ENCODE measurements at regions not wholly inside any gene's neighbourhood (a gene's known extent, or its start where the extent isn't known, plus 50 kb on each side); places are given as distances from the start of the nearest gene placed in this dataset.

GRCh38 chr3:127039719-127040118, 56.8 kb downstream of the PLXNA1 start:
- Histone ChIP-seq H3K27ac (ENCODE audit: extremely low read length, insufficient read depth, low read length) (no peak overlapping the region), H3K36me3 (replicated peaks in 1 of 2; ENCODE audit: control insufficient read depth in 1 of 2, insufficient read depth in 2 of 2, low read length in 2 of 2) (no peaks in the 10 kb centered on the region), H2AFZ (ENCODE audit: low read length) (no peak overlapping the region), H3K9ac (ENCODE audit: insufficient read depth, low read depth, low read length) (no peak overlapping the region), H3K4me1 (ENCODE audit: insufficient read depth, low read length) (no peaks in the 10 kb centered on the region), H3K9me3 (ENCODE audit: low read length) (no peaks in the 10 kb centered on the region), H4K20me1 (ENCODE audit: insufficient read depth, low read length) (no peaks in the 10 kb centered on the region), H3K4me3 (replicated peaks in 1 of 3; ENCODE audit: insufficient read depth in 1 of 3, low read depth in 2 of 3, low read length in 3 of 3) (no peak overlapping the region), H3K79me2 (ENCODE audit: insufficient read depth, low read length) (no peaks in the 10 kb centered on the region), H3K27me3 (ENCODE audit: control insufficient read depth in 1 of 2, insufficient read depth in 2 of 2, low read length in 2 of 2) (peaks cover 10 to 29% of the 10 kb centered on the region in 2 experiments), H3K4me2 (ENCODE audit: low read depth, low read length) (no peak overlapping the region)
- no TSS peak for BruUV-seq (replicated peaks)
- ATAC-seq (no peak), DNase-seq (ENCODE audit: low spot score) (no peak), FAIRE-seq (no peak)
- WGBS (ENCODE audit: low lambda C conversion rate): 22% methylated on average over 6 of the region's 9 CpGs
- TF ChIP-seq ZNF709 (CRISPR knock-in tag; IDR thresholded peaks at IDR 0.05): no peak
- no peak for TF ChIP-seq MED13 (CRISPR knock-in tag; IDR thresholded peaks at IDR 0.05)
- TF ChIP-seq, protein P1, sequence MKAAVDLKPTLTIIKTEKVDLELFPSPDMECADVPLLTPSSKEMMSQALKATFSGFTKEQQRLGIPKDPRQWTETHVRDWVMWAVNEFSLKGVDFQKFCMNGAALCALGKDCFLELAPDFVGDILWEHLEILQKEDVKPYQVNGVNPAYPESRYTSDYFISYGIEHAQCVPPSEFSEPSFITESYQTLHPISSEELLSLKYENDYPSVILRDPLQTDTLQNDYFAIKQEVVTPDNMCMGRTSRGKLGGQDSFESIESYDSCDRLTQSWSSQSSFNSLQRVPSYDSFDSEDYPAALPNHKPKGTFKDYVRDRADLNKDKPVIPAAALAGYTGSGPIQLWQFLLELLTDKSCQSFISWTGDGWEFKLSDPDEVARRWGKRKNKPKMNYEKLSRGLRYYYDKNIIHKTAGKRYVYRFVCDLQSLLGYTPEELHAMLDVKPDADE (CRISPR knock-in tag; IDR thresholded peaks at IDR 0.05): no peak
- no peak for TF ChIP-seq HMGA1 (CRISPR knock-in tag; conservative IDR thresholded peaks at IDR 0.05)
- TF ChIP-seq MTF1 (CRISPR knock-in tag; IDR thresholded peaks at IDR 0.05): no peak
- no peak for TF ChIP-seq IKZF5 (CRISPR knock-in tag; IDR thresholded peaks at IDR 0.05)
- no peak for TF ChIP-seq CBX1 (IDR thresholded peaks at IDR 0.05; ENCODE audit: low read depth)
- no peak for TF ChIP-seq TERF1 (CRISPR knock-in tag; IDR thresholded peaks at IDR 0.05)
- no peak for TF ChIP-seq HOXA9 (CRISPR knock-in tag; IDR thresholded peaks at IDR 0.05; ENCODE audit: borderline replicate concordance)
- intact Hi-C loops (cut with micrococcal nuclease; ENCODE audit: unreplicated experiment): loop anchor here (5.0 kb wide), 1 partner anchor 418 kb away; no protein-coding TSS in a partner anchor
- CTCF ChIA-PET (ENCODE audit: low intra/inter-chr PET ratio, low total read pairs): no interaction called here
- in situ Hi-C loops (cut with HindIII; ENCODE audit: extremely low pct_ligation_motif_present, low pct_unique_long_range_greater_than_20kb): no loop called here
- POLR2A ChIA-PET: no interaction called here
